K562 (cell line): ENCODE measurements at regions not wholly inside any gene's neighbourhood (a gene's known extent, or its start where the extent isn't known, plus 50 kb on each side); places are given as distances from the start of the nearest gene placed in this dataset.

ENCODE experiments used
- ATAC-seq: fragments of 200-7000 bp; cut with Tn5 transposase; 3 replicates; pipeline ENCODE4 v1.9.1; 2020; ENCODE audit warnings: moderate library complexity
- BruUV-seq: library from RNA; stranded (reverse); fragments of 400-500 nt; replicated peaks from 2 replicates; lab custom pipeline; 2021; lab: Mats Ljungman, UMichigan
- CTCF ChIA-PET: fragments of 300-600 bp; formaldehyde crosslinking; extraction: SDS; loops from one replicate; lab custom pipeline; 2021; ENCODE audit warnings: low intra/inter-chr PET ratio; lab: Yijun Ruan, JAX
- POLR2A ChIA-PET: fragments of 300-600, 350-650 bp; sonication (Branson Sonifier 250); formaldehyde crosslinking; extraction: SDS; loops from one replicate; lab custom pipeline; 2021; ENCODE audit warnings: antibody characterized with exemption, inconsistent platforms; lab: Yijun Ruan, JAX
- DNase-seq, 4 experiments: peaks; one replicate each; pipeline versions ENCODE4 v3.0.0 to v3.0.0-alpha.2; 2011 to 2018; ENCODE audit warnings: low spot score in 3 of 4, mixed read lengths in 3 of 4; ENCODE audit errors: extremely low read depth in 1 of 4
- FAIRE-seq: peaks from 2 replicates; lab custom pipeline; 2011; peaks lifted over from hg19 to GRCh38; lab: Jason Lieb, UNC
- H2AFZ ChIP-seq: 2 replicates; pipeline ENCODE4 v1.6.0; 2011; ENCODE audit warnings: low read depth, low read length, control low read depth, inconsistent platforms
- H3K27ac ChIP-seq: fragments of 200-600 bp; 3 replicates; pipeline ENCODE4 v1.8.0; 2011; ENCODE audit warnings: low read depth, mild to moderate bottlenecking, control low read depth, inconsistent platforms, low read length, moderate library complexity, mixed read lengths; ENCODE audit errors: extremely low read depth
- H3K27me3 ChIP-seq, 2 experiments: fragments of 300-600 bp in 1 of 2; 2 replicates in 1 of 2; 3 replicates in 1 of 2; pipeline versions ENCODE4 v1.6.0 to v1.8.0; 2011; ENCODE audit warnings: inconsistent platforms in 2 of 2, low read length in 2 of 2, mild to moderate bottlenecking in 1 of 2, mixed read lengths in 1 of 2, moderate library complexity in 1 of 2; ENCODE audit not compliant: control insufficient read depth in 2 of 2, insufficient read depth in 2 of 2
- H3K36me3 ChIP-seq: fragments of 300-600 bp; 3 replicates; pipeline ENCODE4 v1.8.0; 2011; ENCODE audit warnings: mild to moderate bottlenecking, low read length, inconsistent platforms; ENCODE audit not compliant: control insufficient read depth, insufficient read depth
- H3K4me1 ChIP-seq, 2 experiments: fragments of 200-600 bp in 1 of 2; replicated peaks in 1 of 2; 2 replicates in 1 of 2; 3 replicates in 1 of 2; pipeline versions ENCODE4 v1.5.1 to v1.8.0; 2011; ENCODE audit warnings: inconsistent platforms in 2 of 2, low read length in 2 of 2, mild to moderate bottlenecking in 1 of 2, mixed read lengths in 1 of 2, moderate library complexity in 1 of 2; ENCODE audit not compliant: control insufficient read depth in 2 of 2, insufficient read depth in 2 of 2
- H3K4me2 ChIP-seq: 2 replicates; pipeline ENCODE4 v1.6.1; 2011; ENCODE audit warnings: low read length, control low read depth, inconsistent platforms, mixed read lengths; ENCODE audit not compliant: insufficient read depth
- H3K4me3 ChIP-seq: fragments of 200-600 bp; sonication (generic), shearing (Covaris generic); 2 replicates; pipeline ENCODE4 v1.5.1; 2016; ENCODE audit warnings: control low read depth, inconsistent platforms
- H3K79me2 ChIP-seq: fragments of 200-600 bp; 3 replicates; pipeline ENCODE4 v1.8.0; 2011; ENCODE audit warnings: low read length, inconsistent platforms; ENCODE audit not compliant: control insufficient read depth, insufficient read depth
- H3K9ac ChIP-seq, 2 experiments: 2 replicates each; pipeline versions ENCODE4 v1.6.0 to v1.6.1; 2011; ENCODE audit warnings: low read depth in 2 of 2, low read length in 2 of 2, control low read depth in 1 of 2, inconsistent platforms in 1 of 2, mild to moderate bottlenecking in 1 of 2, mixed read lengths in 1 of 2; ENCODE audit not compliant: insufficient read depth in 1 of 2
- H3K9me1 ChIP-seq: one replicate; pipeline ENCODE4 v1.6.0; 2011; ENCODE audit warnings: inconsistent platforms, mild to moderate bottlenecking, low read length, moderate library complexity; ENCODE audit not compliant: control insufficient read depth, insufficient read depth
- H3K9me3 ChIP-seq: replicated peaks from 2 replicates; pipeline ENCODE4 v1.5.1; 2011; ENCODE audit warnings: low read depth, low read length, inconsistent platforms; ENCODE audit not compliant: control insufficient read depth, insufficient read depth
- H4K20me1 ChIP-seq: replicated peaks from 2 replicates; pipeline ENCODE4 v1.6.1; 2011; ENCODE audit warnings: low read length, inconsistent platforms, mixed read lengths; ENCODE audit not compliant: control insufficient read depth, insufficient read depth
- BCL6 ChIP-seq: fragments of 250-450 bp; sonication (Bioruptor Pico); IDR thresholded peaks from 2 replicates; pipeline ENCODE4 v1.4.0; 2020
- BCLAF1 ChIP-seq, 2 experiments: fragments of 450-650 bp in 1 of 2; IDR thresholded peaks; 2 replicates each; pipeline ENCODE4 v1.6.1; 2011 to 2017; ENCODE audit warnings: low read depth in 2 of 2, antibody characterized with exemption in 1 of 2, borderline replicate concordance in 1 of 2, low read length in 1 of 2, mild to moderate bottlenecking in 1 of 2, mixed read lengths in 1 of 2; ENCODE audit not compliant: control insufficient read depth in 1 of 2
- CHAMP1 ChIP-seq: fragments of 450-650 bp; IDR thresholded peaks from 2 replicates; pipeline ENCODE4 v1.6.1; 2016; ENCODE audit warnings: mild to moderate bottlenecking
- ELF1 ChIP-seq: fragments of 200-800 bp; sonication (Bioruptor generic); IDR thresholded peaks from 2 replicates; pipeline ENCODE4 v1.6.1; 2016; ENCODE audit warnings: missing genetic modification characterization, missing compliant biosample characterization
- ELF4 ChIP-seq: fragments of 450-650 bp; formaldehyde crosslinking; IDR thresholded peaks from 2 replicates; pipeline ENCODE4 v1.4.0; 2022; ENCODE audit warnings: missing genetic modification characterization
- HNRNPLL ChIP-seq: fragments of 200-400 bp; formaldehyde crosslinking; IDR thresholded peaks from 2 replicates; pipeline ENCODE4 v1.6.1; 2017; ENCODE audit warnings: low read length, low read depth, mild to moderate bottlenecking; ENCODE audit not compliant: poor library complexity, severe bottlenecking
- MYNN ChIP-seq, 2 experiments: sonication (generic); formaldehyde crosslinking in 1 of 2; IDR thresholded peaks; 2 replicates each; pipeline versions ENCODE4 v1.5.0 to v1.6.1; 2016 to 2020; ENCODE audit warnings: antibody characterized with exemption in 1 of 2, missing genetic modification reagents in 1 of 2
- SMARCC2 ChIP-seq: fragments of 450-650 bp; IDR thresholded peaks from 2 replicates; pipeline ENCODE4 v1.6.1; 2017; ENCODE audit warnings: antibody characterized with exemption, moderate library complexity, mild to moderate bottlenecking, low read depth
- SOX6 ChIP-seq: fragments of 450-650 bp; IDR thresholded peaks from 2 replicates; pipeline ENCODE4 v1.6.1; 2014; ENCODE audit warnings: mild to moderate bottlenecking
- STAT6 ChIP-seq: sonication (generic); formaldehyde crosslinking; IDR thresholded peaks from 2 replicates; pipeline ENCODE4 v1.8.1; 2023; ENCODE audit warnings: mild to moderate bottlenecking, missing genetic modification reagents
- ZC3H4 ChIP-seq: sonication (generic); formaldehyde crosslinking; IDR thresholded peaks from 2 replicates; pipeline ENCODE4 v1.9.0; 2021; ENCODE audit warnings: missing genetic modification reagents, borderline replicate concordance
- ZNF224 ChIP-seq: sonication (generic); formaldehyde crosslinking; IDR thresholded peaks from 2 replicates; pipeline ENCODE4 v1.8.0; 2022; ENCODE audit warnings: mild to moderate bottlenecking, missing genetic modification reagents
- ZNF76 ChIP-seq: fragments of 250-450 bp; sonication (Bioruptor Pico); IDR thresholded peaks from 2 replicates; pipeline ENCODE4 v1.4.0; 2020; ENCODE audit warnings: mild to moderate bottlenecking, moderate library complexity, borderline replicate concordance
- WGBS: fragments of 100-300 bp; shearing (Covaris generic); methylation state at CpG from one replicate; pipeline ENCODE4 v1.1.6; 2016; ENCODE audit warnings: low coverage, mixed read lengths; ENCODE audit not compliant: insufficient coverage; ENCODE audit errors: missing lambda C conversion rate; 5-methylcytosine and 5-hydroxymethylcytosine counted together
- in situ Hi-C: fragments of 300-500 bp; cut with MboI; formaldehyde crosslinking; loops from 4 replicates; pipeline ENCODE4 v1.15.0; 2018; ENCODE audit warnings: inconsistent platforms, mixed read lengths
- intact Hi-C: fragments of 100-400 bp; cut with micrococcal nuclease; formaldehyde crosslinking; loops from 2 replicates; pipeline ENCODE4 v1.14.2; 2022

GRCh38 chr3:78285032-78285728 is 1245.3 kb downstream of the ROBO2 start:
- no peak overlapping the region for H3K4me3 ChIP-seq
- in situ Hi-C loops (no loop called here), intact Hi-C loops (no loop called here)
- H3K9me3 ChIP-seq = no peaks in the 10 kb centered on the region
- WGBS = 0% methylated on average over 4 of the region's 6 CpGs
- no peaks in the 10 kb centered on the region for H3K9me1 ChIP-seq
- ChIA-PET CTCF (no interaction called here), POLR2A (no interaction called here)
- no peak for ATAC-seq
- no peak overlapping the region for H3K27ac ChIP-seq
- no peak for FAIRE-seq
- no peaks in the 10 kb centered on the region for H3K4me1 ChIP-seq
- H3K4me2 ChIP-seq = no peak overlapping the region
- H3K36me3 ChIP-seq = no peaks in the 10 kb centered on the region
- no peaks in the 10 kb centered on the region for H3K27me3 ChIP-seq
- BruUV-seq = no TSS peak
- DNase-seq = no peak
- H3K9ac ChIP-seq = no peak overlapping the region
- no peak overlapping the region for H2AFZ ChIP-seq
- no peaks in the 10 kb centered on the region for H3K79me2 ChIP-seq
- no peaks in the 10 kb centered on the region for H4K20me1 ChIP-seq
- TF ChIP-seq SOX6 (no peak), STAT6 (no peak), ELF1 (tag) (no peak), HNRNPLL (no peak), SMARCC2 (no peak), MYNN (IDR thresholded peaks at IDR 0.05) (no peak), MYNN (CRISPR knock-in tag; IDR thresholded peaks at IDR 0.05) (no peak), ZC3H4 (CRISPR knock-in tag) (no peak), ELF4 (CRISPR knock-in tag) (no peak), BCLAF1 (IDR thresholded peaks at IDR 0.05; ENCODE audit: borderline replicate concordance in 1 of 2, control insufficient read depth in 1 of 2, low read depth in 2 of 2, low read length in 1 of 2) (no peak), ZNF76 (no peak), BCL6 (no peak), CHAMP1 (no peak), ZNF224 (CRISPR knock-in tag) (no peak)
